ENCODE measurements at regions not wholly inside any gene's neighbourhood (a gene's known extent, or its start where the extent isn't known, plus 50 kb on each side); places are given as distances from the start of the nearest gene placed in this dataset.
A peak's percentile ranks its signal among the peaks of the same experiment; 100 is the strongest.
"Not testable (repeated sequence)": the region's sequence is repeated elsewhere in the genome, so short reads cannot be mapped to it uniquely, and the experiment has no call there.

GRCh38 chr1:161444255-161444654 lies 61.0 kb upstream of the FCGR2A start:
- H3K9me3 ChIP-seq (ENCODE audit: control insufficient read depth in 2 of 3, low read length in 3 of 3); H3K4me3 Mint-ChIP-seq; H3K4me3 ChIP-seq (ENCODE audit: low read length); H3K36me3 Mint-ChIP-seq; H3K4me1 ChIP-seq (ENCODE audit: control insufficient read depth in 2 of 2, insufficient read depth in 2 of 2, low read length in 2 of 2); DNase-seq; ATAC-seq; H3K27ac Mint-ChIP-seq; H3K9me3 Mint-ChIP-seq; POLR2A ChIA-PET; H3K36me3 ChIP-seq (ENCODE audit: control insufficient read depth in 2 of 3, insufficient read depth in 3 of 3, low read length in 3 of 3); H3K27me3 ChIP-seq (ENCODE audit: control insufficient read depth in 2 of 2, insufficient read depth in 2 of 2, low read length in 2 of 2); H3K27ac ChIP-seq (ENCODE audit: low read depth, low read length); CTCF ChIA-PET: not testable (repeated sequence)
- peaks cover 11 to 17% (median 12%) of the 10 kb centered on the region in 5 donors for H3K27me3 Mint-ChIP-seq
- peaks cover 0 to 12% (median 11%) of the 10 kb centered on the region in 7 donors for H3K4me1 Mint-ChIP-seq
- intact Hi-C loops (cut with micrococcal nuclease): loop anchor here (10.0 kb wide), 1 partner anchor 49 kb away; no protein-coding TSS in a partner anchor

- peaks cover 33 to 45% (median 41%) of the 10 kb centered on the region in 5 donors for H3K27me3 Mint-ChIP-seq
- peaks cover 0 to 3% (median 0%) of the 10 kb centered on the region in 3 experiments for H3K36me3 ChIP-seq (ENCODE audit: control insufficient read depth in 2 of 3, insufficient read depth in 3 of 3, low read length in 3 of 3)
- ChIA-PET POLR2A (no interaction called here), CTCF (no interaction called here)
- ATAC-seq (peak; percentile 51), DNase-seq (peak in 7 of 9 donors; percentile 26 to 84 (median 36))
- peaks cover 0 to 22% (median 16%) of the 10 kb centered on the region in 7 donors for H3K4me1 Mint-ChIP-seq
- peaks cover 0 to 6% of the 10 kb centered on the region in 2 donors for H3K4me1 ChIP-seq (ENCODE audit: control insufficient read depth in 2 of 2, insufficient read depth in 2 of 2, low read length in 2 of 2)
- intact Hi-C loops (cut with micrococcal nuclease): loop anchor here (10.0 kb wide), 1 partner anchor 46 kb away; no protein-coding TSS in a partner anchor
- peaks cover 0 to 5% of the 10 kb centered on the region in 2 donors for H3K27me3 ChIP-seq (ENCODE audit: control insufficient read depth in 2 of 2, insufficient read depth in 2 of 2, low read length in 2 of 2)
- no peaks in the 10 kb centered on the region for H3K9me3 ChIP-seq (ENCODE audit: control insufficient read depth in 2 of 3, low read length in 3 of 3)
- H3K36me3 Mint-ChIP-seq: peaks cover 0 to 7% (median 5%) of the 10 kb centered on the region in 5 donors
- H3K4me3 Mint-ChIP-seq: peak overlapping the region; percentile 61 to 90 (median 83)
- H3K27ac ChIP-seq (ENCODE audit: low read depth, low read length): no peak overlapping the region
- peak overlapping the region; percentile 52 for H3K4me3 ChIP-seq (ENCODE audit: low read length)
- H3K9me3 Mint-ChIP-seq: peaks cover 0 to 5% (median 2%) of the 10 kb centered on the region in 11 donors
- H3K27ac Mint-ChIP-seq: peak overlapping the region in 1 of 9 donors; percentile 91
These were observed 64.9 kb upstream of the FCGR2A start for GRCh38 chr1:161440312-161440894.

GRCh38 chr1:161439280-161440232 lies 65.7 kb upstream of the FCGR2A start:
- intact Hi-C loops (cut with micrococcal nuclease): loop anchor here (10.0 kb wide), 1 partner anchor 45 kb away; no protein-coding TSS in a partner anchor
- ATAC-seq: no peak
- peaks cover 36 to 50% (median 41%) of the 10 kb centered on the region in 5 donors for H3K27me3 Mint-ChIP-seq

GRCh38 chr1:161433191-161433590 lies 65.5 kb upstream of the CFAP126 start:
- H3K4me1 ChIP-seq (ENCODE audit: control insufficient read depth in 2 of 2, insufficient read depth in 2 of 2, low read length in 2 of 2); H3K27ac ChIP-seq (ENCODE audit: low read depth, low read length); intact Hi-C loops (cut with micrococcal nuclease); ATAC-seq; H3K27ac Mint-ChIP-seq; H3K4me1 Mint-ChIP-seq; H3K4me3 ChIP-seq (ENCODE audit: low read length); H3K36me3 ChIP-seq (ENCODE audit: control insufficient read depth in 2 of 3, insufficient read depth in 3 of 3, low read length in 3 of 3); H3K9me3 ChIP-seq (ENCODE audit: control insufficient read depth in 2 of 3, low read length in 3 of 3); H3K9me3 Mint-ChIP-seq; DNase-seq; CTCF ChIA-PET; POLR2A ChIA-PET; H3K4me3 Mint-ChIP-seq; H3K27me3 ChIP-seq (ENCODE audit: control insufficient read depth in 2 of 2, insufficient read depth in 2 of 2, low read length in 2 of 2): not testable (repeated sequence)
- Mint-ChIP-seq H3K27me3 (peaks cover 54 to 72% (median 69%) of the 10 kb centered on the region in 5 donors), H3K36me3 (peaks cover 0 to 12% (median 3%) of the 10 kb centered on the region in 5 donors)

More at GRCh38 chr1:161439280-161440232, 65.7 kb upstream of the FCGR2A start:
- peaks cover 0 to 3% (median 0%) of the 10 kb centered on the region in 3 experiments for H3K36me3 ChIP-seq (ENCODE audit: control insufficient read depth in 2 of 3, insufficient read depth in 3 of 3, low read length in 3 of 3)
- ChIA-PET POLR2A (no interaction called here), CTCF (no interaction called here)
- no peak overlapping the region for H3K27ac ChIP-seq (ENCODE audit: low read depth, low read length)
- peak in 1 of 9 donors; percentile 39 for DNase-seq
- Mint-ChIP-seq H3K4me3 (peak overlapping the region; percentile 61 to 88 (median 78)), H3K36me3 (peaks cover 0 to 7% (median 5%) of the 10 kb centered on the region in 5 donors), H3K4me1 (peaks cover 0 to 22% (median 16%) of the 10 kb centered on the region in 7 donors), H3K27ac (peak overlapping the region in 2 of 9 donors; percentile 6 to 69), H3K9me3 (peaks cover 0 to 5% (median 2%) of the 10 kb centered on the region in 11 donors)
- H3K9me3 ChIP-seq (ENCODE audit: control insufficient read depth in 2 of 3, low read length in 3 of 3): no peaks in the 10 kb centered on the region
- H3K4me1 ChIP-seq (ENCODE audit: control insufficient read depth in 2 of 2, insufficient read depth in 2 of 2, low read length in 2 of 2): peaks cover 0 to 6% of the 10 kb centered on the region in 2 donors
- peaks cover 0 to 5% of the 10 kb centered on the region in 2 donors for H3K27me3 ChIP-seq (ENCODE audit: control insufficient read depth in 2 of 2, insufficient read depth in 2 of 2, low read length in 2 of 2)
- peak overlapping the region; percentile 37 for H3K4me3 ChIP-seq (ENCODE audit: low read length)

- no peak for DNase-seq
- no peak overlapping the region for H3K27ac ChIP-seq (ENCODE audit: low read depth, low read length)
- no peaks in the 10 kb centered on the region for H3K36me3 ChIP-seq (ENCODE audit: control insufficient read depth in 2 of 3, insufficient read depth in 3 of 3, low read length in 3 of 3)
- peaks cover 0 to 12% (median 3%) of the 10 kb centered on the region in 5 donors for H3K36me3 Mint-ChIP-seq
- H3K4me1 Mint-ChIP-seq: peaks cover 0 to 15% (median 7%) of the 10 kb centered on the region in 7 donors
- peaks cover 0 to 3% of the 10 kb centered on the region in 2 donors for H3K27me3 ChIP-seq (ENCODE audit: control insufficient read depth in 2 of 2, insufficient read depth in 2 of 2, low read length in 2 of 2)
- ChIA-PET POLR2A (no interaction called here), CTCF (interaction anchor here (0.6 kb wide), 1 partner anchor 1494 kb away, joined by 4 read pairs; no protein-coding TSS in a partner anchor)
- no peak overlapping the region for H3K27ac Mint-ChIP-seq
- no peak overlapping the region for H3K4me3 Mint-ChIP-seq
- H3K4me3 ChIP-seq (ENCODE audit: low read length): no peak overlapping the region
- intact Hi-C loops (cut with micrococcal nuclease): no loop called here
- H3K4me1 ChIP-seq (ENCODE audit: control insufficient read depth in 2 of 2, insufficient read depth in 2 of 2, low read length in 2 of 2): no peaks in the 10 kb centered on the region
- H3K9me3 ChIP-seq (ENCODE audit: control insufficient read depth in 2 of 3, low read length in 3 of 3): no peaks in the 10 kb centered on the region
- no peak for ATAC-seq
- peaks cover 0 to 5% (median 0%) of the 10 kb centered on the region in 11 donors for H3K9me3 Mint-ChIP-seq
- peaks cover 54 to 71% (median 68%) of the 10 kb centered on the region in 5 donors for H3K27me3 Mint-ChIP-seq
These were observed 64.4 kb upstream of the CFAP126 start for GRCh38 chr1:161432091-161432490.

GRCh38 chr1:161427733-161428516 lies 60.2 kb upstream of the CFAP126 start:
- intact Hi-C loops (cut with micrococcal nuclease): no loop called here
- peak overlapping the region in 6 of 9 donors; percentile 12 to 91 (median 74) for H3K27ac Mint-ChIP-seq
- no peaks in the 10 kb centered on the region for H3K4me1 ChIP-seq (ENCODE audit: control insufficient read depth in 2 of 2, insufficient read depth in 2 of 2, low read length in 2 of 2)
- DNase-seq: peak in 7 of 9 donors; percentile 32 to 51 (median 39)
- no peak overlapping the region for H3K27ac ChIP-seq (ENCODE audit: low read depth, low read length)
- peaks cover 0 to 3% of the 10 kb centered on the region in 2 donors for H3K27me3 ChIP-seq (ENCODE audit: control insufficient read depth in 2 of 2, insufficient read depth in 2 of 2, low read length in 2 of 2)
- H3K36me3 ChIP-seq (ENCODE audit: control insufficient read depth in 2 of 3, insufficient read depth in 3 of 3, low read length in 3 of 3): no peaks in the 10 kb centered on the region
- H3K27me3 Mint-ChIP-seq: peaks cover 47 to 58% (median 55%) of the 10 kb centered on the region in 5 donors
- no peaks in the 10 kb centered on the region for H3K9me3 ChIP-seq (ENCODE audit: control insufficient read depth in 2 of 3, low read length in 3 of 3)
- H3K4me3 ChIP-seq (ENCODE audit: low read length): no peak overlapping the region
- peaks cover 0 to 17% (median 7%) of the 10 kb centered on the region in 5 donors for H3K36me3 Mint-ChIP-seq
- H3K4me3 Mint-ChIP-seq: peak overlapping the region in 9 of 10 donors; percentile 32 to 77 (median 57)
- H3K4me1 Mint-ChIP-seq: peaks cover 0 to 23% (median 10%) of the 10 kb centered on the region in 7 donors
- ATAC-seq: no peak
- POLR2A ChIA-PET: interaction anchor here (0.5 to 1.4 kb wide), 5 partner anchors 25 to 1149 kb away, joined by 3 to 5 read pairs (median 4); no protein-coding TSS in a partner anchor
- CTCF ChIA-PET: no interaction called here
- H3K9me3 Mint-ChIP-seq: peaks cover 0 to 5% (median 0%) of the 10 kb centered on the region in 11 donors

Data from naive thymus-derived CD4-positive, alpha-beta T cell (primary cell).